Esophagus muscularis mucosa (tissue), 3 donors: ENCODE measurements at regions not wholly inside any gene's neighbourhood (a gene's known extent, or its start where the extent isn't known, plus 50 kb on each side); places are given as distances from the start of the nearest gene placed in this dataset.

ENCODE experiments used
- CTCF ChIP-seq, 3 experiments: fragments of 200-600 bp in 2 of 3; fragments of 450-650 bp in 1 of 3; sonication (generic) in 2 of 3; IDR thresholded peaks; one replicate each; pipeline ENCODE4 v1.5.1; 2017 to 2019; ENCODE audit warnings: antibody characterized with exemption in 3 of 3, mild to moderate bottlenecking in 2 of 3, moderate library complexity in 1 of 3
- POLR2A ChIP-seq: fragments of 450-650 bp; IDR thresholded peaks from one replicate; pipeline ENCODE4 v1.6.1; 2017; ENCODE audit warnings: antibody characterized with exemption, moderate library complexity, mild to moderate bottlenecking, low read depth

DNA sequence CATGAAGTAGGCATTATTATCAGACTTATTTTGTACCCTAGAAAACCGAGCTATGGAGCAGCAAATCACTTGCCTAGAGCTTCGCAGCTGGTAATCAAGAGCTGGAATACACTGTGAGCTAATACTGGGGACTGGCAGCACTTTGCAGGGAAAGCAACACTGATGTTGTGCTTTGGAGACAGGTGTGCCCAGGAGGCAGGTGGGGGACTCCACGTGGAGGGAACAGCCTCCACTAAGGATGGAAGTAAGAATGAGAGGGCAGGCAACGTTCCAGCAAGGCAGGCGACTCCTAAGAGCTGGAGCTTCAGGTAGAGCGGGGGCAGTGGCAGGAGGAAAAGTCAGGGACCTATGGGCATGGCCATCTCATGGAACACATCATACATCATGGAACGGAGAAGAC, 300.5 kb upstream of the IGF1R start:
- no peak for TF ChIP-seq CTCF (IDR thresholded peaks at IDR 0.05)
- no peak for TF ChIP-seq POLR2A
